HFF-Myc (cell line): ENCODE measurements at regions not wholly inside any gene's neighbourhood (a gene's known extent, or its start where the extent isn't known, plus 50 kb on each side); places are given as distances from the start of the nearest gene placed in this dataset.

Experiments
- DNase-seq: peaks from one replicate; pipeline ENCODE4 v3.0.0-alpha.2; 2011; ENCODE audit warnings: low read depth; ENCODE audit errors: extremely low read depth
- H3K4me3 ChIP-seq: replicated peaks from 2 replicates; pipeline ENCODE4 v1.5.1; 2011; ENCODE audit warnings: low read depth, mild to moderate bottlenecking, control low read depth, low read length
- TF ChIP-seq, protein P1 (sequence below): IDR thresholded peaks from 2 replicates; pipeline ENCODE4 v1.5.1; 2012; ENCODE audit warnings: mild to moderate bottlenecking, low read depth, low read length, control low read depth; ENCODE audit errors: missing control alignments

DNA sequence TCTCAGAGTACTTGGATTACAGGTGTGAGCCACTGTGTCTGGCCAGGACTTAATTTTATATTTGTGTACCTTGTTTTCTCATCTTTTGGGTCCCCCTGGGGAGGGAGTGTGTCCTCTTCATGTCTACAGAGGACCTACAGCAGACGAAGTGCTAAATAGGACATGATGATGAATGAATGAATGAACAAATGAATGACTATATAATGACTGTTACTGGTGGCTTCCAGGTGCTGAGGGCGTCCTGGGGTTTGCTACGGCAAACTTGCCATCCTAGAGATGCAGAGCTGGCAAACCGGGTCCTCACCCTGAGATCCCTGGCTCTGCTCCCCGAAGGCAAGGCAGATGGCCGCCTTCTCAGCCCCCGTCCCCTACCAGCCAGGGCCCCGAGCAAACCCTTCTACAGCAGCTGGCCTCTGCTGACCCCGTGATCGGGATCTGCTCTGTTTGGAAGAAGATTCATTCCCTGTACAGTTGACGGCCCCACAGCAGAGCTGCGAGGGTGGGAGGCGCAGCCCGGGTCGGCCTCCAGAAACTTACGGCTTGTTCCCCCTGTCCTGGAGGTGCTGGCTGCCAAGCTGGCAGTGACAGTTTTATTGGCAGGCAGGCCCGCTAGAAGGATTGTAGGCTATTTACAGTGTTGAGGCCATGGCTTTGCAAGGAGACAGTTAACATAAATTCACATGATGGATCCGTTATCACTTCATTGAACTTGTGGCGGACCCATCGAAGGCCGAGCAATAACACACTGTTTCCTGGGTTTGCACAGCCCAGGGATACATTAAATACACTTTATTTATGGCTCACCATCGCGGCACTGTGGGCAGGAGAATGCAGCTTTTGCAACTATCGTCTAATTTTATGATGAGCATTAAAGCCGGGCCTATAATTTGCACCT lies 197.7 kb upstream of the GSE1 start:
- TF ChIP-seq, protein P1, sequence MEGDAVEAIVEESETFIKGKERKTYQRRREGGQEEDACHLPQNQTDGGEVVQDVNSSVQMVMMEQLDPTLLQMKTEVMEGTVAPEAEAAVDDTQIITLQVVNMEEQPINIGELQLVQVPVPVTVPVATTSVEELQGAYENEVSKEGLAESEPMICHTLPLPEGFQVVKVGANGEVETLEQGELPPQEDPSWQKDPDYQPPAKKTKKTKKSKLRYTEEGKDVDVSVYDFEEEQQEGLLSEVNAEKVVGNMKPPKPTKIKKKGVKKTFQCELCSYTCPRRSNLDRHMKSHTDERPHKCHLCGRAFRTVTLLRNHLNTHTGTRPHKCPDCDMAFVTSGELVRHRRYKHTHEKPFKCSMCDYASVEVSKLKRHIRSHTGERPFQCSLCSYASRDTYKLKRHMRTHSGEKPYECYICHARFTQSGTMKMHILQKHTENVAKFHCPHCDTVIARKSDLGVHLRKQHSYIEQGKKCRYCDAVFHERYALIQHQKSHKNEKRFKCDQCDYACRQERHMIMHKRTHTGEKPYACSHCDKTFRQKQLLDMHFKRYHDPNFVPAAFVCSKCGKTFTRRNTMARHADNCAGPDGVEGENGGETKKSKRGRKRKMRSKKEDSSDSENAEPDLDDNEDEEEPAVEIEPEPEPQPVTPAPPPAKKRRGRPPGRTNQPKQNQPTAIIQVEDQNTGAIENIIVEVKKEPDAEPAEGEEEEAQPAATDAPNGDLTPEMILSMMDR, result no peak
- H3K4me3 ChIP-seq, result no peak overlapping the region
- DNase-seq, result no peak

DNA sequence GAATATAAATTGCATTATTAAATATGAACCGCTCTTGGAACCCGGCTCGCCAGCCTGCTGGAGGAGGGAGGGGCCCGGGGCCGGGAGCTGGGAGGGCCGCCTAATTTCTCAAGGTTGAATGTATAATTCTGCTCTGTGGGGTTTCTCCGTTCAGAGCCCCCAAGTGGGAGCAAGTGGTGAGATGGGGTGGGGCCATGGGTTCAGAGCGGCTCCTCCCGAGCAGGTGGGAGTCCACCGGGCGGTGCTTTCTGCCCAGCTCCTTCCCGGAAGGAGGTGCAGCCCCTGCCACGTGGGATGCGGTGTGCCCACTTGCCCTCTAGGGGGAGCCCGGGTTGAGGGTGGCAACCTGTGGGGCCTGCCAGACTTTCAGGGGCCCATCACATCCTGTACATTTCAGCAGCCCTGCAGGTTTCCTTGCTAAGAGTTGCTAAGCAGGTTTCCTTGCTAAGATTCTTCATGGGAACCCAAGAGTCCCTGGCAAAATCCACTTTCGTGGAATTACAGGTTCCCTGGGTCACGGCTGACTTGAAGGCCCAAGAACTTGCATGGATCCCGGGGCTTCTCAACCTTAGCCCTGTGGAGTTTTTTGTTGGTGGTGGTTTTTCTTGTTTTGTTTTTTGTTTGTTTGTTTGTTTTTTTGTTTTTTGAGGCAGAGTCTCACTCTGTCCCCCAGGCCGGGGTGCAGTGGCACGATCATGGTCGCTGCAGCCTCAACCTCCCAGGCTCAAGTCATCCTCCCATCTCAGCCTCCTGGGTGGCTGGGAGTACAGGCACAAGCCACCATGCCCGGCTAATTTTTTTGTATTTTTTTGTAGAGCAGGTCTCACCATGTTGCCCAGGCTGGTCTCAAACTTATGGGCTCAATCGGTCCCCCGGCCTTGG lies 196.7 kb upstream of the GSE1 start:
- TF ChIP-seq, protein P1, result peak; percentile 78
- no peak overlapping the region for H3K4me3 ChIP-seq
- no peak for DNase-seq

DNA sequence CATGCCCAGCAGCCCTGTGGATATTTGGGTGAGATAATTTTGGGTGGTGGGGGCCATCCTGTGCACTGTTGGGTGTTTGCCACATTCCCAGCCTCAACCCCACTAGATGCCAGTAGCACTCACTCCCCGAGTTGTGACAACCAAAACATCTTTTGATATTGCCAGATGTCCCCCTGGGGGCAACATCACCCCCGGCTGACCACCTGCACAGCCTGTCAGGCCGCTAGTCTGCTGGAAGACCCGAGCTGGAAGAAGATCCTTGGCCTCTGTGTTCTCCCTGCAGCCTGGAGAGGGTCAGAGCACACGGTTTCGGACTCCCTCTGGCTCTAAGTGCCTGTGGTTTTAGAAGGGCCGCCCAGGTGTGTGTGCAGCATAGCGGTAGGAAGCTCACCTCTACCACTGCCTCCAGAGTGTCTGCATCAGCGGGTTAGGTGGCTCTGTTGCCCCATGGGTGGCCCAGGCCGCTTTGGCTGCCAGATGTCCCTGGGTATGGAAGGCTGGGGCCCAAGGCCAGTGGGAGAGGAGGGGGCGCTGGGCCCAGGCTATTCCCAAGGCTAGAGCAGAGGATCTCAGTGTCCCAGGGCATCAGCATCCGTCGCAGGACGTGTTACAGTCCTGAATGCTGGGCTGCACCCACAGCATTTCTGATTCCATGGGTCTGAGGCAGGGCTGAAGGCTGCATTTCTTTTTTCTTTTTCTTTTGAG lies 195.8 kb upstream of the GSE1 start:
- DNase-seq, result no peak

DNA sequence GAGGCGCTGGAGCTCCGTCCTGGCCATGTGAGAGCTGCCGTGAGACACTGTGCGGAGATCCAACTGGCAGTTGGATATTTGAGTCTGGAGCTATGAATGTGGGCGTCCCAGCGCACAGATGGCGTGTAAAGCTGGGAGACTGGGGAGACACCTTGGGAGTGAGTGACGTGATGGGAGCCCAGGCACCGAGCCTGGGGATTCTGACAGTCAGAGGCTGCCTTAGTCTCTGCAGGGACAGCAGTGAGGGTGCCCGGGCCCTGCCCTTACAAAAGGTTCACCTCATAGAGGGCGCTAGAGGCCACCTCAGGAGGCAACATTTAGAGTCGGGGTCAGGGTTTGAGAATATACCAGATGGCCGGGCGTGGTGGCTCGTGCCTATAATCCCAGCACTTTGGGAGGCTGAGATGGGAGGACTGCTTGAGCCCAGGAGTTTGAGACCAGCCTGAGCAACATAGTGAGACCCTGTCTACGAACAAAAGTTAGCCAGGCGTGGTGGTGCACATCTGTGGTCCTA lies 194.1 kb upstream of the GSE1 start:
- no peak for DNase-seq
- H3K4me3 ChIP-seq, result no peak overlapping the region
- TF ChIP-seq, protein P1, result no peak

More for the DNA sequence above, 195.8 kb upstream of the GSE1 start:
- H3K4me3 ChIP-seq, result no peak overlapping the region
- TF ChIP-seq, protein P1, result no peak

DNA sequence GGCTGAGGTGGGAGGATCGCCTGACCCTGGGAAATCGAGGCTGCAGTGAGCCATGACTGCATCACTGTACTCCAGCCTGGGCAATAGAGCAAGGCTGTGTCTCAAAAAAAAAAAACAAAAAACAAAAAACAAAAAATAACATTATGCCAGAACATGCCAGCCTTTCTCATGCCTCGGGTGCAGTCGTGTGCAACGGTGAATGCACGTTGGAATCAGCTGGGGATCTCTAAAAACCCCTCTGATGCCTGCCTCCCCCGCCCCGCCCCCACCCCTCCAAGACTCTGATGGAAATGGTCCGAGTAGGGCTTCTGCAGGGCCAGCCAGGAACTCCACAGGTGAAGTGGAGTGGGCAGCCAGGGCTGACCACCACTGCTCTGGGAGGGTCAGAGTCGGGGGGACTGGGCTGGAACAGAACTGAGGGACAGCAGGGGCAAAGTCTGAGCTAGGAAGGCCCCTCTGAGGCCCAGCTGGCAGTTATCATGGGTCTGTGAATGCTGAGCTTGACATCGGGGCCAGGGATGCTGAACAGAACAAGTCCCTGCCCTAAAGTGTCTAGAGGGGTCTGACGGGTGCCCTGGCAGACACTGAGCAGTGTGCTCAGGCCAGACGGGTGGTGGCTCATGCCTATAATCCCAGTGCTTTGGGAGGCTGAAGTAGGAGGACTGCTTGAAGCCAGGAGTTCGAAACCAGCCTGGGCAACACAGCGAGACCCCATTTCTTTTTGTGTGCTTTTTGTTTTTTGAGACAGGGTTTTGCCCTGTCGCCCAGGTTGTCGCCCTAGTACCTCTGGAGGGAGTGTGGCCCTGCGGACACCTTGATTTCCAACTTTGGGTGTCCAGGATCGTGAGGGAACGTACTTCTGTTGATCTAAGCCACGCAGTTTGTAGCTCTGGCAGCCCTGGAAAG lies 193.4 kb upstream of the GSE1 start:
- H3K4me3 ChIP-seq, result no peak overlapping the region
- no peak for DNase-seq
- TF ChIP-seq, protein P1, result no peak
